Fibroblast of lung (primary cell): ENCODE measurements at regions not wholly inside any gene's neighbourhood (a gene's known extent, or its start where the extent isn't known, plus 50 kb on each side); places are given as distances from the start of the nearest gene placed in this dataset.

ENCODE experiments used
- DNase-seq, 2 donors: peaks; one replicate each; pipeline versions ENCODE4 v3.0.0 to v3.0.0-alpha.2; 2010; ENCODE audit warnings: low read depth in 2 of 2
- H2AFZ ChIP-seq: 2 replicates; pipeline ENCODE4 v1.5.1; 2012; ENCODE audit warnings: low read length, control low read depth, inconsistent platforms
- H3K27ac ChIP-seq: 2 replicates; pipeline ENCODE4 v1.5.1; 2011; ENCODE audit warnings: low read length, control low read depth; ENCODE audit not compliant: insufficient read depth
- H3K27me3 ChIP-seq: 2 replicates; pipeline ENCODE4 v1.5.1; 2011; ENCODE audit warnings: mild to moderate bottlenecking, low read length; ENCODE audit not compliant: control insufficient read depth, insufficient read depth
- H3K36me3 ChIP-seq: 2 replicates; pipeline ENCODE4 v1.5.1; 2011; ENCODE audit warnings: low read length; ENCODE audit not compliant: control insufficient read depth, insufficient read depth
- H3K4me1 ChIP-seq: 2 replicates; pipeline ENCODE4 v1.5.1; 2011; ENCODE audit warnings: low read length; ENCODE audit not compliant: control insufficient read depth, insufficient read depth; ENCODE audit errors: extremely low read depth
- H3K4me2 ChIP-seq: 2 replicates; pipeline ENCODE4 v1.5.1; 2011; ENCODE audit warnings: low read length, control low read depth; ENCODE audit not compliant: insufficient read depth; ENCODE audit errors: extremely low read depth
- H3K4me3 ChIP-seq, 4 experiments: fragments of 200-600 bp in 1 of 4; sonication (generic) in 1 of 4; replicated peaks in 1 of 4; 2 replicates each; pipeline ENCODE4 v1.5.1; 2011 to 2016; ENCODE audit warnings: low read length in 4 of 4, low read depth in 3 of 4, mild to moderate bottlenecking in 3 of 4, control low read depth in 2 of 4, inconsistent platforms in 1 of 4, mixed read lengths in 1 of 4; ENCODE audit not compliant: insufficient read depth in 1 of 4; ENCODE audit errors: control extremely low read depth in 1 of 4
- H3K79me2 ChIP-seq: 2 replicates; pipeline ENCODE4 v1.5.1; 2012; ENCODE audit warnings: mild to moderate bottlenecking, low read length, inconsistent platforms; ENCODE audit not compliant: control insufficient read depth, insufficient read depth
- H3K9ac ChIP-seq: 2 replicates; pipeline ENCODE4 v1.5.1; 2011; ENCODE audit warnings: mild to moderate bottlenecking, low read length, control low read depth; ENCODE audit not compliant: insufficient read depth
- H3K9me3 ChIP-seq: 2 replicates; pipeline ENCODE4 v1.5.1; 2012; ENCODE audit warnings: low read depth, low read length; ENCODE audit not compliant: control insufficient read depth, insufficient read depth
- H4K20me1 ChIP-seq: 2 replicates; pipeline ENCODE4 v1.5.1; 2011; ENCODE audit warnings: low read length; ENCODE audit not compliant: control insufficient read depth, insufficient read depth; ENCODE audit errors: extremely low read depth
- EZH2 ChIP-seq: IDR thresholded peaks from 2 replicates; pipeline ENCODE4 v1.5.1; 2012; ENCODE audit warnings: low read length, control low read depth, mild to moderate bottlenecking; ENCODE audit errors: missing control alignments
- TF ChIP-seq, protein P1 (sequence below), 2 donors: IDR thresholded peaks in 1 of 2; conservative IDR thresholded peaks in 1 of 2; 1 replicate in 1 of 2; 2 replicates in 1 of 2; pipeline ENCODE4 v1.5.1; 2011 to 2012; ENCODE audit warnings: low read length in 2 of 2, control low read depth in 1 of 2, inconsistent platforms in 1 of 2, low read depth in 1 of 2, mild to moderate bottlenecking in 1 of 2

DNA sequence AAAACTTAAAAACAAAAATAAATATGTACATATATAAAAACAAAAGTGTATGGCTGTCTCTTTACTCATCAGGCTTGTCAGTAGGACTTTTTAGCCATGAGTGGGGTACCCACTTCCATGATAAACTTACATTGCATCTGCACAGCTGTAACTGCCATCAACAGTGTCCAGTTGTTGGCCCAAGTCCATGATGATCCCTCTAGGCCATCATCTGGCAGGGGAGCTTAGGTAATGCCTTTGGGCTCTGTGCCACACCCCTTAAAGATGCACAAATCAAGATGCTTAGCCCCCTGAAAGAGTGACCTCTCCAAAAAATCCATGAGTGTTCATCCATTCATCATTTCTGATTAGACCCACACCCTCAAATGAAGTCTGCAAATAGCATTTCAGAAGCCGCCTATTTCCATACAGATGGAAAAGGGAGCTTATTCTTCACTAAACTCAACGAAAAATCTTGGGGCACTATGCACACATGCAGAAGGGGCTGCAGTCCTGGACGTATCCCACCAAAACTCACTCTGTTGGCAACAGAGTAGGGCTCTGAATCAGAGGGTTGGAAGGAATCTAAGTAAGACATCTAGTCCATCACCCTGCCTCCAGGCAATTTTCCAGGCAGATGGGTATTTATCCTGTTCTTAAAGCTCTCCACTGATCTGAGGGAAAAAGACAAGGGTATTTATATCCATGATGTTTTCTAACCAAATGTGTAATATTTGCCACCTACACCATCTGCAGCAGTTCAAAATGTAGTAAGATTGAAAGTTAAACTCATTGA lies 691.0 kb downstream of the ZEB2 start:
- Histone ChIP-seq H2AFZ (no peak overlapping the region), H3K9ac (no peak overlapping the region), H3K27me3 (no peaks in the 10 kb centered on the region), H4K20me1 (no peaks in the 10 kb centered on the region), H3K27ac (no peak overlapping the region), H3K4me3 (no peak overlapping the region), H3K4me2 (no peak overlapping the region), H3K4me1 (no peaks in the 10 kb centered on the region), H3K9me3 (no peaks in the 10 kb centered on the region), H3K79me2 (no peaks in the 10 kb centered on the region), H3K36me3 (no peaks in the 10 kb centered on the region)
- DNase-seq, result no peak
- no peak for TF ChIP-seq EZH2
- TF ChIP-seq, protein P1, sequence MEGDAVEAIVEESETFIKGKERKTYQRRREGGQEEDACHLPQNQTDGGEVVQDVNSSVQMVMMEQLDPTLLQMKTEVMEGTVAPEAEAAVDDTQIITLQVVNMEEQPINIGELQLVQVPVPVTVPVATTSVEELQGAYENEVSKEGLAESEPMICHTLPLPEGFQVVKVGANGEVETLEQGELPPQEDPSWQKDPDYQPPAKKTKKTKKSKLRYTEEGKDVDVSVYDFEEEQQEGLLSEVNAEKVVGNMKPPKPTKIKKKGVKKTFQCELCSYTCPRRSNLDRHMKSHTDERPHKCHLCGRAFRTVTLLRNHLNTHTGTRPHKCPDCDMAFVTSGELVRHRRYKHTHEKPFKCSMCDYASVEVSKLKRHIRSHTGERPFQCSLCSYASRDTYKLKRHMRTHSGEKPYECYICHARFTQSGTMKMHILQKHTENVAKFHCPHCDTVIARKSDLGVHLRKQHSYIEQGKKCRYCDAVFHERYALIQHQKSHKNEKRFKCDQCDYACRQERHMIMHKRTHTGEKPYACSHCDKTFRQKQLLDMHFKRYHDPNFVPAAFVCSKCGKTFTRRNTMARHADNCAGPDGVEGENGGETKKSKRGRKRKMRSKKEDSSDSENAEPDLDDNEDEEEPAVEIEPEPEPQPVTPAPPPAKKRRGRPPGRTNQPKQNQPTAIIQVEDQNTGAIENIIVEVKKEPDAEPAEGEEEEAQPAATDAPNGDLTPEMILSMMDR (conservative IDR thresholded peaks at IDR 0.05 in 1 of 2, IDR thresholded peaks at IDR 0.05 in 1 of 2; ENCODE audit: low read depth in 1 of 2, low read length in 2 of 2), result no peak

DNA sequence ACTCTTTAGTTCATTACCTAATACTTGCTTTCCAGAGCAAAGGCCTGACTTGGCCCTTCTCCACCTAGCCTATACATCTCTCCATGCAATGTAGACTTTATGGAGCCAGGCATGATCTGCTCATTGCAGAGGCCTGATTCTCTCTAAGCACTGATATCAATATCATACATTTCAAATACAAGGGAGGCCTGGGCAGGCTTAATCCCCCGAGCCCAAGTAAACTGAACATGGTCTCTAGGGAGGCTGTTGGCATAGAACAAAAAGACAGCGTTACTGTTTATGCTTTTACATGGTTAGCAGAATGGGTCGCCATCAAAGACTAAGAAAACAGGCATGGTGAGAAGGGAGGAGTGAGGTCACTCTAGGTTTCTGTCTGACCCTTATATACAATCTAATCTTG lies 695.1 kb downstream of the ZEB2 start:
- no peak for TF ChIP-seq EZH2
- TF ChIP-seq, protein P1 (conservative IDR thresholded peaks at IDR 0.05 in 1 of 2, IDR thresholded peaks at IDR 0.05 in 1 of 2; ENCODE audit: low read depth in 1 of 2, low read length in 2 of 2), result no peak
- Histone ChIP-seq H3K4me1 (no peaks in the 10 kb centered on the region), H3K79me2 (no peaks in the 10 kb centered on the region), H3K9ac (no peak overlapping the region), H3K4me2 (no peak overlapping the region), H3K9me3 (no peaks in the 10 kb centered on the region), H2AFZ (no peak overlapping the region), H3K27me3 (no peaks in the 10 kb centered on the region), H3K4me3 (no peak overlapping the region), H4K20me1 (no peaks in the 10 kb centered on the region), H3K36me3 (no peaks in the 10 kb centered on the region), H3K27ac (no peak overlapping the region)
- no peak for DNase-seq

DNA sequence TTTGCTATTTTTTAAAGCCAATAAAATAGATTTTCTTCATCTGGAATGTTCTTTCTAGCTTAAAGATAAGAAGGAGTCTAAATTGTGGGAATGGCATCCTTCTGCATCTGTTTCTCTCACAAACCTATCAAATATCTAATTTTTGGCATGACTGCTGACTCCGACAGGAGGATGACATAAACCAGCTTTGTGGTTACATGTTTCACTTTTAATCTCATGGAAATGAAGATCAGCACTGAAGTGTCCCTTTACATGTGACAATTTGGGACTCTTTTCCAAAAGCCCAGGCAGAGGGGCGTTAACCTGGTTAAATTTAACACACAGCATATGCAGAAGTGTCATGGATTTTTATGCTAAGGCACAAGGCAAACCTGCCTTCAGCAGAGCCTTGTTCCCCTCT lies 694.7 kb downstream of the ARHGAP15 start:
- Histone ChIP-seq H3K79me2 (no peaks in the 10 kb centered on the region), H3K9me3 (no peaks in the 10 kb centered on the region), H2AFZ (no peak overlapping the region), H4K20me1 (no peaks in the 10 kb centered on the region), H3K4me3 (no peak overlapping the region), H3K36me3 (no peaks in the 10 kb centered on the region), H3K9ac (no peak overlapping the region), H3K27ac (no peak overlapping the region), H3K27me3 (no peaks in the 10 kb centered on the region), H3K4me1 (no peaks in the 10 kb centered on the region), H3K4me2 (no peak overlapping the region)
- DNase-seq, result no peak
- TF ChIP-seq, protein P1 (conservative IDR thresholded peaks at IDR 0.05 in 1 of 2, IDR thresholded peaks at IDR 0.05 in 1 of 2; ENCODE audit: low read depth in 1 of 2, low read length in 2 of 2), result no peak
- no peak for TF ChIP-seq EZH2
